Esophagus squamous epithelium (tissue), 4 donors: ENCODE measurements at regions not wholly inside any gene's neighbourhood (a gene's known extent, or its start where the extent isn't known, plus 50 kb on each side); places are given as distances from the start of the nearest gene placed in this dataset.

Experiments
- CTCF ChIP-seq, 6 experiments: fragments of 450-650 bp in 4 of 6; fragments of 200-600 bp in 2 of 6; sonication (generic) in 2 of 6; IDR thresholded peaks; one replicate each; pipeline ENCODE4 v1.5.1; 2016 to 2019; ENCODE audit warnings: antibody characterized with exemption in 6 of 6, mild to moderate bottlenecking in 4 of 6, moderate library complexity in 4 of 6
- POLR2A ChIP-seq, 4 donors: fragments of 450-650 bp; IDR thresholded peaks; one replicate each; pipeline ENCODE4 v1.6.1; 2017; ENCODE audit warnings: antibody characterized with exemption in 4 of 4, mild to moderate bottlenecking in 4 of 4, moderate library complexity in 3 of 4

- TF ChIP-seq CTCF (IDR thresholded peaks at IDR 0.05): no peak
- no peak for TF ChIP-seq POLR2A (IDR thresholded peaks at IDR 0.05)
These were observed 118.9 kb downstream of the SUDS3 start for GRCh38 chr12:118495296-118495695.
